GM21367 (cell line): ENCODE measurements at regions not wholly inside any gene's neighbourhood (a gene's known extent, or its start where the extent isn't known, plus 50 kb on each side); places are given as distances from the start of the nearest gene placed in this dataset.

Experiments used
- ATAC-seq: cut with Tn5 transposase; IDR thresholded peaks from one replicate; pipeline ENCODE4 v1.9.1; 2021; ENCODE audit not compliant: unreplicated experiment

GRCh38 chr11:41849250-41849649, 389.8 kb upstream of the LRRC4C start:
- no peak for ATAC-seq

- no peak for ATAC-seq
Observed at GRCh38 chr11:41851743-41852142, 392.3 kb upstream of the LRRC4C start.

GRCh38 chr11:41861838-41862237, 402.4 kb upstream of the LRRC4C start:
- ATAC-seq = no peak

GRCh38 chr11:41866525-41866924, 407.1 kb upstream of the LRRC4C start:
- no peak for ATAC-seq

GRCh38 chr11:41868606-41869005, 409.2 kb upstream of the LRRC4C start:
- no peak for ATAC-seq

GRCh38 chr11:41872426-41872825, 413.0 kb upstream of the LRRC4C start:
- no peak for ATAC-seq

- no peak for ATAC-seq
Observed at GRCh38 chr11:41872870-41873269, 413.4 kb upstream of the LRRC4C start.

GRCh38 chr11:41878095-41878494, 418.6 kb upstream of the LRRC4C start:
- ATAC-seq = no peak

GRCh38 chr11:41879214-41879613, 419.8 kb upstream of the LRRC4C start:
- no peak for ATAC-seq

- ATAC-seq = no peak
Observed at GRCh38 chr11:41895081-41895480, 435.6 kb upstream of the LRRC4C start.

GRCh38 chr11:41897991-41898390, 438.5 kb upstream of the LRRC4C start:
- ATAC-seq = no peak

- no peak for ATAC-seq
Observed at GRCh38 chr11:41917900-41918299, 458.4 kb upstream of the LRRC4C start.

- ATAC-seq = no peak
Observed at GRCh38 chr11:41920374-41920773, 460.9 kb upstream of the LRRC4C start.

GRCh38 chr11:41921746-41922390, 462.4 kb upstream of the LRRC4C start:
- ATAC-seq = no peak

- ATAC-seq = no peak
Observed at GRCh38 chr11:41926339-41926738, 466.9 kb upstream of the LRRC4C start.

- ATAC-seq = no peak
Observed at GRCh38 chr11:41935241-41935640, 475.8 kb upstream of the LRRC4C start.

- ATAC-seq = no peak
Observed at GRCh38 chr11:41935795-41936194, 476.3 kb upstream of the LRRC4C start.

- no peak for ATAC-seq
Observed at GRCh38 chr11:41943656-41944055, 484.2 kb upstream of the LRRC4C start.

- ATAC-seq = no peak
Observed at GRCh38 chr11:41947392-41947791, 487.9 kb upstream of the LRRC4C start.

- no peak for ATAC-seq
Observed at GRCh38 chr11:41950470-41951143, 491.2 kb upstream of the LRRC4C start.

GRCh38 chr11:41954034-41954433, 494.6 kb upstream of the LRRC4C start:
- no peak for ATAC-seq

GRCh38 chr11:41955066-41955465, 495.6 kb upstream of the LRRC4C start:
- ATAC-seq = no peak
